ENCODE measurements at regions not wholly inside any gene's neighbourhood (a gene's known extent, or its start where the extent isn't known, plus 50 kb on each side); places are given as distances from the start of the nearest gene placed in this dataset.

- no peak overlapping the region for H3K27ac ChIP-seq
- no peak overlapping the region for H3K4me3 ChIP-seq (ENCODE audit: low read depth, low read length)
- no peak for TF ChIP-seq CTCF (IDR thresholded peaks at IDR 0.05; ENCODE audit: low read depth, low read length)
- H3K9me3 ChIP-seq (ENCODE audit: severe bottlenecking): no peaks in the 10 kb centered on the region
- no peaks in the 10 kb centered on the region for H3K27me3 ChIP-seq (ENCODE audit: insufficient read depth, low read depth, severe bottlenecking)
- DNase-seq: no peak
- H3K36me3 ChIP-seq: no peaks in the 10 kb centered on the region
Measured at GRCh38 chr11:131242476-131243000, 127.9 kb upstream of the NTM start.

GRCh38 chr11:131246156-131246555 lies 124.3 kb upstream of the NTM start:
- no peak overlapping the region for H3K27ac ChIP-seq
- no peak overlapping the region for H3K4me3 ChIP-seq (ENCODE audit: low read depth, low read length)
- DNase-seq: no peak
- no peak for TF ChIP-seq CTCF (IDR thresholded peaks at IDR 0.05; ENCODE audit: low read depth, low read length)
- no peaks in the 10 kb centered on the region for H3K36me3 ChIP-seq
- H3K27me3 ChIP-seq (ENCODE audit: insufficient read depth, low read depth, severe bottlenecking): no peaks in the 10 kb centered on the region
- H3K9me3 ChIP-seq (ENCODE audit: severe bottlenecking): no peaks in the 10 kb centered on the region

- Histone ChIP-seq H3K36me3 (no peaks in the 10 kb centered on the region), H3K4me3 (ENCODE audit: low read depth, low read length) (no peak overlapping the region), H3K27ac (no peak overlapping the region; the same call in 1 of the 2 replicates), H3K9me3 (ENCODE audit: severe bottlenecking) (no peaks in the 10 kb centered on the region), H3K27me3 (ENCODE audit: insufficient read depth, low read depth, severe bottlenecking) (no peaks in the 10 kb centered on the region)
- peak; percentile 83 for DNase-seq
- peak; percentile 91 for TF ChIP-seq CTCF (IDR thresholded peaks at IDR 0.05; ENCODE audit: low read depth, low read length)
Measured at GRCh38 chr11:131246663-131247062, 123.8 kb upstream of the NTM start.

GRCh38 chr11:131248588-131248987 lies 121.8 kb upstream of the NTM start:
- H3K27ac ChIP-seq: no peak overlapping the region
- H3K27me3 ChIP-seq (ENCODE audit: insufficient read depth, low read depth, severe bottlenecking): no peaks in the 10 kb centered on the region
- H3K36me3 ChIP-seq: no peaks in the 10 kb centered on the region
- TF ChIP-seq CTCF (IDR thresholded peaks at IDR 0.05; ENCODE audit: low read depth, low read length): no peak
- DNase-seq: no peak
- H3K4me3 ChIP-seq (ENCODE audit: low read depth, low read length): no peak overlapping the region
- no peaks in the 10 kb centered on the region for H3K9me3 ChIP-seq (ENCODE audit: severe bottlenecking)

GRCh38 chr11:131253142-131253655 lies 117.2 kb upstream of the NTM start:
- H3K27ac ChIP-seq: no peak overlapping the region
- H3K36me3 ChIP-seq: no peaks in the 10 kb centered on the region
- H3K4me3 ChIP-seq (ENCODE audit: low read depth, low read length): no peak overlapping the region
- H3K27me3 ChIP-seq (ENCODE audit: insufficient read depth, low read depth, severe bottlenecking): no peaks in the 10 kb centered on the region
- no peak for DNase-seq
- TF ChIP-seq CTCF (IDR thresholded peaks at IDR 0.05; ENCODE audit: low read depth, low read length): no peak
- no peaks in the 10 kb centered on the region for H3K9me3 ChIP-seq (ENCODE audit: severe bottlenecking)

- H3K36me3 ChIP-seq: no peaks in the 10 kb centered on the region
- no peaks in the 10 kb centered on the region for H3K9me3 ChIP-seq (ENCODE audit: severe bottlenecking)
- no peak overlapping the region for H3K4me3 ChIP-seq (ENCODE audit: low read depth, low read length)
- no peak overlapping the region for H3K27ac ChIP-seq
- DNase-seq: no peak
- no peaks in the 10 kb centered on the region for H3K27me3 ChIP-seq (ENCODE audit: insufficient read depth, low read depth, severe bottlenecking)
- TF ChIP-seq CTCF (IDR thresholded peaks at IDR 0.05; ENCODE audit: low read depth, low read length): no peak
Measured at GRCh38 chr11:131253656-131254151, 116.7 kb upstream of the NTM start.

Data from WERI-Rb-1 (cell line).